ENCODE measurements at regions not wholly inside any gene's neighbourhood (a gene's known extent, or its start where the extent isn't known, plus 50 kb on each side); places are given as distances from the start of the nearest gene placed in this dataset.

- no peak for TF ChIP-seq CTCF (conservative IDR thresholded peaks at IDR 0.05; ENCODE audit: low read depth, low read length)
- TF ChIP-seq EZH2 (IDR thresholded peaks at IDR 0.05; ENCODE audit: borderline replicate concordance, low read depth, low read length, poor library complexity, severe bottlenecking): no peak
Observed at GRCh38 chr1:87497380-87498203, 168.9 kb downstream of the LMO4 start.

Data from A673 (cell line).